NCI-H1694 (cell line): ENCODE measurements at regions not wholly inside any gene's neighbourhood (a gene's known extent, or its start where the extent isn't known, plus 50 kb on each side); places are given as distances from the start of the nearest gene placed in this dataset.
"Not testable (repeated sequence)": the region's sequence is repeated elsewhere in the genome, so short reads cannot be mapped to it uniquely, and the experiment has no call there.

Experiments
- DNase-seq: peaks from one replicate; lab custom pipeline; 2025; lab: John Stamatoyannopoulos, UW

GRCh38 chr16:13808102-13808501 is 111.9 kb upstream of the ERCC4 start:
- no peak for DNase-seq

- DNase-seq: no peak
Measured at GRCh38 chr16:13809765-13810164, 110.2 kb upstream of the ERCC4 start.

GRCh38 chr16:13811834-13812233 is 108.1 kb upstream of the ERCC4 start:
- DNase-seq: no peak

DNA sequence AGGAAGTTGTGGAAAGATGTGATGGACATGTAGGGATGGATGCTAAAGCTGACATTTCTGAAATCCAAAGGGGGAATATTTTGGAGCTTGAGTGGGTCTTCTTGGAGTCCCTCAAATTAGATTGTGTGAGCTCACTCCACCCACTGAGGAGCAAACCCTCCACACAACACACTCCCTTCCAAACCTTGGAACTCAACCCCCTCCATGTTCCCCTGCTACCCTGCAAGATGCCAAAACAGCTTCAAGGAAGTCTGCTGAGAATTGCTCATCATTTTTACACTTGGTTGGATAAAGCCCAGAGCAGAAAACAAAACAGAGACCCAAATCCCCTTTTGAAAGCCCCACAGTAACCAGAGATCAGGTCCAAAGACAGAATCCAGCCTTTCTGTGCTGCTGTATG is 103.3 kb upstream of the ERCC4 start:
- no peak for DNase-seq

DNA sequence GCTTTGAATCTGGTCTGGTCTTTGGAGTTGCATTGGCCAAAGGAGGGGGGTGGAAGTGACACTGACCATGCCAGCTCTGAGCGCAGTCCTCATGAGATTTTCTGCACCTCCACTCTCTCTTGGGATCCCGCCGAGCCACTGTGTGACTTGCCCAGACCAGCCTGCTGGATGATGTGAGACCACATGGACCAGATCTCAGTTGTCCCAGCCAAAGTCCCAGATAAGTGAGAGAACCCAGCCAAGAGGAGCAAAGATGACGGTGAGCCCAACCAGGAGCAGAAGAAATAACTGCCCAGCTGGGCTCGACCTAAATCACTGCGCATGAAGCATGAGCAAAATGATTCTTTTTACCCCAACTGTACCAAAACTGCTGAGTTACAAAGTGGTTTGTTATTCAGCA is 96.5 kb upstream of the ERCC4 start:
- no peak for DNase-seq

DNA sequence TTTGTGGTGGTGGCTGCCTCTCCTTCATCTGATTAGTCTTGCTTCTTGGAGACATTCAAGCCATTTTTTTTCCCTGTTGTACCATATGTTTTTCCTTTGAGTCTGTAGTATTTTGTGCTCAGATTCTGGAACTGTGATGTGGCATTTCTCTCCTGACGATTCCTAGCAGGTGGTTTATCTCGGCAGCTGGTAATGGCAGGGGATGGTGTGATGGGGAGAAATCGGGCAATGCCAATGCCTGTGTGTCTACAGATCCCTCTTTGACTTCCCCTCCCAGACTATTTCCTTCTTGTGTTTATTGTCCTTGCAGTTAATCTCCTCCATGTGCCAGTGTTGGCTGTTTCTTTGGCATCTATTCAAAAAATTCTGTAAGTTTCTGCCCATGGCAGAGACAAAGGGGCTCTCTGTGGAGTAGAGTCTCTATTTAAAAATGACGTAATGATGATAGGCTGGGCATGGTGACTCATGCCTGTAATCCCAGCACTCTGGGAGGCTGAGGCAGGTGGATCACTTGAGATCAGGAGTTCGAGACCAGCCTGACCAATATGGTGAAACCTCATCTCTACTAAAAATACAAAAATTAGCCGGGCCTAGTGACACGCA is 90.2 kb upstream of the ERCC4 start:
- DNase-seq: no peak

DNA sequence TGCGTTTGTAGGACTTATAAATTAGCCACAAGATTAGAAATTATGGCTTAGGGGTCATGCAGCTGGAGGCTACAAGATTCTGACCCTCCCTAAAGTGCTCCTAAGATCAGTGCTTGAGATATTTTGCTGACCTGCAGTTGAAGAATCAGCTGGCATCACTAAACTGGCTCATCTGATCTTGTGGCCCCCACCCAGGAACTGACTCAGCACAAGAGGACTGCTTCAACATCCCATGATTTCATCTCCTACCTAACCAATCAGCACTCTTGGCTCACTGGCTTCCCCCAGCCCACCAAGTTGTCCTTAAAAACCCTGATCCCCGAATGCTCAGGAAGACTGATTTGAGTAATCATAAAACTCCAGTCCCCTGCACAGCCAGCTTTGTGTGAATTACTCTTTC is 86.4 kb upstream of the ERCC4 start:
- DNase-seq: no peak

DNA sequence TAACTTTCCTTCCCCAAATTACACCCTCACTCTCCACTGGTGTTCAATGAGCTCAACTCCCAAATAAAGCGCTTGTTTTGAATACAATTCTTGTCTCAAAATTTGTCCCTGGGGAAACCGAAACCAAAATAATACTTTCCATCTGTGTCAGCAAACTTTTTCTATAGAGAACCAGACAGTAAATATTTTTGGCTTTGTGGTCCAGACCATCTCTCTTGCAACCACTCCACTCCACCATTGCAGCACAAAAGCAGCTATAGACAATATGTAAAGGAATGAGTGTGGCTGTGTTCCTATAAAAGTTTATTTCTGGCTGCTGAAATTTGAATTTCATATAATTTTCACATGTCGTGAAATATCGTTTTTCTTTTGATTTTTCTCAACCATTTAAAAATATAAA is 84.6 kb upstream of the ERCC4 start:
- no peak for DNase-seq

DNA sequence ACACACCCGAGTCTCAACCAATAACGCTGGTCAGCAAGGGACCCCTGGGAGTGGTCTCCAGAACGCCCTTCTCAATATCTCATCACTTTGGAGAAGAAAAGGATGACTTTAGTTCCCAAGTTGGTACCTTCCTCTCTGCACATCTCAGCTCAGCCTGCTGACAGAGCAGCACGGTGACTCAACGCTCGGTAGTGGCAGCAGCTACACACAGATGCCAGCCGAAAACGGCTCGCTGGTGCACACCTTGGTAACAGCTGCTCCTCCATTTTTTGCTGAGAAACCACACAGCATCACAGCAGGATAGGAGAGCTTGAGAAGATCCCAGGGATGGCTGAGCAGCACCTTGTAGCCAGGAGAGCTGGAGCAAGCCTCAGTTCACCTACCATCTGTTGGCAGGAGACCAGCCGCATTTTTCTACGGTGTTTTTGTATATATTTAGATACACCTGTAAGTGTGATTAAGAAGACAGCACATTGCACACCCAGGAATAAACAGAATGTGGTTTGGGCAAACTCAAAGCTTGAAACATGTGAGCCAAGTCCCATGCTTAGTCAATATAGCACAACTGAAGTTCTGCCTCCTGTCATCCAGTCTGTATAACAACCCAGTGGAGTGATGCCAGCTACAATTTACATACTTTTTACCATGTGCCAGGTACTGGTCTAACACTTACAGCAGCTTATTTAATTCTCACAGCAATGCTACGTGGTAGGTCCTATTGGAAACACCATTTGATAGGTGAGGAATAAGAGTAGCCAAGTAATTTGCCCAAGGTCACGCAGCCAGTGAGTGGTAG is 83.8 kb upstream of the ERCC4 start:
- no peak for DNase-seq

GRCh38 chr16:13838401-13839190 is 81.4 kb upstream of the ERCC4 start:
- DNase-seq: no peak

- DNase-seq: no peak
Measured at GRCh38 chr16:13839577-13839976, 80.4 kb upstream of the ERCC4 start.

DNA sequence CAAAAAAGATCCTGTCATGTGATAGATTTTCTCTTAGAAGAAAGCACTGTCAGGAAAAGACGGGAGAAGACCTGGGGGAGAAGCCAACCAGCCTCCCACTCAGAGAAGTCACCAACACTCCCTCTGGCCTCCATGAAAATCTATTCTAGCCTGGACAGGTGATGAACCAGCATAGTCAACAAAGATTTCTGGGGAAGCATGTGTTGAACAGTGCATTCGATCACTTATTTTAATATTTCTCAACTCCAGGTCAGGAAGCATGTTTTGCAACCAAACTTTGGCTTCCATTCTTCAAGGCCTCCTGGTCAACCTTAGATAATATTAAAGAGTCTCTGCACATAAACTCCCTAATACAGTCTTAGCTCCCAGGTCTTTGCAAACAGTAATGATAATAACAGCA is 74.7 kb upstream of the ERCC4 start:
- DNase-seq: no peak

- DNase-seq: no peak
Measured at GRCh38 chr16:13848795-13849194, 71.2 kb upstream of the ERCC4 start.

DNA sequence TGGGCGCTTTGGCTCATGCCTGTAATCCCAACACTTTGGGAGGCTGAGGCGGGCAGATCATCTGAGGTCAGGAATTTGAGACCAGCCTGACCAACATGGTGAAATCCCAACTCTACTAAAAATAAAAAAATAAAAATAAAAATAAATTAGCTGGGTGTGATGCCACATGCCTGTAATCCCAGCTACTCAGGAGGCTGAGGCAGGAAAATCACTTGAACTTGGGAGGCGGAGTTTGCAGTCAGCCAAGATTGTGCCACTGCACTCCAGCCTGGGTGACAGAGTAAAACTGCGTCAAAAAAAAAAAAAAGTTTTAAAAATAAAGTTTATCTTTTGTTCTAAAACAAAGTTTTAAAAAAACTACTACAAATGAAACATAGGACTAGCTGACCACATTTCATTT is 69.8 kb upstream of the ERCC4 start:
- DNase-seq: not testable (repeated sequence)

GRCh38 chr16:13852827-13853226 is 67.1 kb upstream of the ERCC4 start:
- DNase-seq: no peak

- no peak for DNase-seq
Measured at GRCh38 chr16:13856398-13856797, 63.6 kb upstream of the ERCC4 start.

- no peak for DNase-seq
Measured at GRCh38 chr16:13856811-13857511, 63.0 kb upstream of the ERCC4 start.

- DNase-seq: no peak
Measured at GRCh38 chr16:13858873-13859580, 60.9 kb upstream of the ERCC4 start.

- DNase-seq: no peak
Measured at GRCh38 chr16:13863075-13863765, 56.7 kb upstream of the ERCC4 start.

- no peak for DNase-seq
Measured at GRCh38 chr16:13864689-13865088, 55.3 kb upstream of the ERCC4 start.

DNA sequence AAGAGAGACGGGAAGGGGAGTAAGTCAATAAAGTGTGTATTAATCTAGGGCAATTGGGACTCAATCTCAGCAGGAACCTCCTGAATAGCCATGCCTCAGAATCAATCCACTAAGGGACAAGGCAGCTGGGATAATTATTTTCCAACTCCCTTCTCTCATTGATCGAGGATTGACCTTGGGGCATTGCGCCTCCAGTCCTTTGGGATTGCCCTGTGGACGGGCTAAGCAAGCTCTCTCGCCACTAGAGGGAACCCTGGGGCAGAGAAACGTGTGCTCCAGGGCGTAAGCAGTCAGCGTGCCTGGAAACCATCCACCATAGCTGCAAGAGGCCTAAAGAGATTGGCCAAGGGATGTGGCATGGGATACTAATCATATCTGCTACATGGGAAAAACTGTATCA is 53.9 kb upstream of the ERCC4 start:
- DNase-seq: peak; percentile 38
